Caco-2 (cell line): ENCODE measurements at regions not wholly inside any gene's neighbourhood (a gene's known extent, or its start where the extent isn't known, plus 50 kb on each side); places are given as distances from the start of the nearest gene placed in this dataset.
"Not testable (repeated sequence)": the region's sequence is repeated elsewhere in the genome, so short reads cannot be mapped to it uniquely, and the experiment has no call there.

ENCODE experiments used
- BruUV-seq: library from RNA; stranded (reverse); fragments of 400-500 nt; replicated peaks from 2 replicates; lab custom pipeline; 2021; lab: Mats Ljungman, UMichigan
- CTCF ChIA-PET: fragments of 300-600 bp; sonication (Branson Sonifier 250); formaldehyde crosslinking; loops from one replicate; lab custom pipeline; 2022; ENCODE audit warnings: antibody characterized with exemption; lab: Charles Lee
- POLR2A ChIA-PET: fragments of 300-600 bp; sonication (Branson Sonifier 250); formaldehyde crosslinking; loops from one replicate; lab custom pipeline; 2022; ENCODE audit warnings: antibody characterized with exemption; lab: Charles Lee
- DNase-seq, 2 experiments: peaks; one replicate each; pipeline versions ENCODE4 v3.0.0 to v3.0.0-alpha.2; 2020 to 2022
- H3K27me3 ChIP-seq: replicated peaks from 2 replicates; pipeline ENCODE4 v1.6.0; 2011; ENCODE audit warnings: low read length; ENCODE audit not compliant: control insufficient read depth, insufficient read depth
- H3K36me3 ChIP-seq: 2 replicates; pipeline ENCODE4 v1.5.1; 2011; ENCODE audit warnings: low read length; ENCODE audit not compliant: control insufficient read depth, insufficient read depth
- H3K4me1 ChIP-seq: fragments of 250-450 bp; sonication (Bioruptor Pico); 2 replicates; pipeline ENCODE4 v1.5.1; 2020; ENCODE audit warnings: mild to moderate bottlenecking
- H3K4me3 ChIP-seq: 2 replicates; pipeline ENCODE4 v1.5.1; 2011; ENCODE audit warnings: low read depth, mild to moderate bottlenecking, control low read depth, low read length
- H3K9me3 ChIP-seq: fragments of 250-450 bp; sonication (Bioruptor Pico); 2 replicates; pipeline ENCODE4 v1.5.1; 2020; ENCODE audit warnings: mild to moderate bottlenecking, moderate library complexity
- H3K27ac Mint-ChIP-seq: one replicate; pipeline ENCODE4 v1.8.0; 2022; ENCODE audit warnings: mixed read lengths; ENCODE audit not compliant: unreplicated experiment
- H3K27me3 Mint-ChIP-seq: one replicate; pipeline ENCODE4 v1.8.0; 2022; ENCODE audit warnings: mixed read lengths; ENCODE audit not compliant: insufficient read depth, unreplicated experiment
- H3K36me3 Mint-ChIP-seq: one replicate; pipeline ENCODE4 v1.8.0; 2022; ENCODE audit warnings: mild to moderate bottlenecking, mixed read lengths; ENCODE audit not compliant: insufficient read depth, unreplicated experiment
- H3K4me1 Mint-ChIP-seq: one replicate; pipeline ENCODE4 v1.8.0; 2022; ENCODE audit warnings: low read depth, mixed read lengths; ENCODE audit not compliant: unreplicated experiment
- H3K4me3 Mint-ChIP-seq: one replicate; pipeline ENCODE4 v1.8.0; 2022; ENCODE audit warnings: mild to moderate bottlenecking, moderate library complexity, mixed read lengths; ENCODE audit not compliant: unreplicated experiment
- H3K9me3 Mint-ChIP-seq: one replicate; pipeline ENCODE4 v1.8.0; 2022; ENCODE audit warnings: mixed read lengths; ENCODE audit not compliant: unreplicated experiment
- intact Hi-C: fragments of 100-400 bp; cut with micrococcal nuclease; formaldehyde crosslinking; loops from one replicate; pipeline ENCODE4 v1.10.0; 2022; ENCODE audit not compliant: unreplicated experiment
- TF ChIP-seq, protein P1 (sequence below), 2 experiments: fragments of 200-600 bp in 1 of 2; IDR thresholded peaks; 1 replicate in 1 of 2; 2 replicates in 1 of 2; pipeline versions ENCODE4 v1.5.1 to v1.8.0; 2011 to 2022; ENCODE audit warnings: antibody characterized with exemption in 1 of 2, control low read depth in 1 of 2, inconsistent platforms in 1 of 2, low read depth in 1 of 2, low read length in 1 of 2, mild to moderate bottlenecking in 1 of 2, moderate library complexity in 1 of 2; ENCODE audit not compliant: insufficient read depth in 1 of 2, severe bottlenecking in 1 of 2, unreplicated experiment in 1 of 2

DNA sequence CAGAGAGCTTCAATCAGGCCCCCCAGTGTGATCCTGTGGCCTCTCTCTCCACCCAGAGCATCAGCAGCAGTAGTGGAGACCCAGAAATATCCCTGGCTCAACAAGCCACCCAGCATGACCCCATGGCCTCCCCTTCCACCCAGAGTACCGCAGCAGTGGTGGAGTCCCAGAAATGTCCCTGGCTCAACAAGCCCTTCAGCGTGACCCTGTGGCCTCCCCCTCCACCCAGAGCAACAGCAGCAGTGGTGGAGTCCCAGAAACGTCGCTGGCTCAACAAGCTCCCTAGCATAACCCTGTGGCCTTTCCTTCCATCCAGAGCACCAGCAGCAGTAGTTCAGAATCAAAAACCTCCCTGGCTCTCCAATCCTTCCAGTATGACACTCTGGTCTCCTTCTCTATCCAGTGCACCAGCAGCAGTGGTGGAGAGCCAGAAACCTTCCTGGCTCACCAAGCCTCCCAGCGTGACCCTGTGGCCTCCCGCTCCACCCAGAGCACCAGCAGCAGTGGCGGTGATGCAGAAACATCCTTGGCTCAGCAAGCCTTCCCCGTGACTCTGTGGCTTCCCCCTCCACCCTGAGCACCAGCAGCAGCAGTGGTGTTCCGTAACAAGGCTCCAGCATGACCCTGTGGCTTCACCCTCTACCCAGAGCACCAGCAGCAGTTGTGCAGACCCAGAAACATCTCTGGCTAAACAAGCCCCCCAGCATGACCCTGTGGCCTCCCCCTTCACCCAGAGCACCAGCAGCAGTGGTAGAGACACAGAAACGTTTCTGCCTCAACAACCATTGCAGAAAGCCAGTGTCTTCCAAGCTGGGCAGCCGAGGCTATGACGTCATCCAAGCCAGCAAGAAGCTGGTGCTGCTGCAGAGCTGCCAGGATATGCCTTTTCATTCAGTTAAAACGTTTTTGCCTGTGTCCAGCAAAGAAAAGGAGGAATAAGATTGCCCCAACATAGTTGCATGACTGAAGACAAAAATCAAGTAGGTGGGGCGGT lies 61.3 kb upstream of the TAMM41 start:
- Mint-ChIP-seq H3K9me3 (no peaks in the 10 kb centered on the region), H3K27ac (no peak overlapping the region), H3K27me3 (peaks cover 19% of the 10 kb centered on the region), H3K36me3 (no peaks in the 10 kb centered on the region), H3K4me1 (no peaks in the 10 kb centered on the region), H3K4me3 (no peak overlapping the region)
- Histone ChIP-seq H3K4me3 (no peak overlapping the region), H3K9me3 (no peaks in the 10 kb centered on the region), H3K4me1 (no peaks in the 10 kb centered on the region), H3K27me3 (no peaks in the 10 kb centered on the region), H3K36me3 (no peaks in the 10 kb centered on the region)
- no peak for DNase-seq
- CTCF ChIA-PET: no interaction called here
- POLR2A ChIA-PET: interaction anchor here (0.6 kb wide), 1 partner anchor 902 kb away, joined by 5 read pairs; no protein-coding TSS in a partner anchor
- no TSS peak for BruUV-seq
- intact Hi-C loops: no loop called here
- TF ChIP-seq, protein P1, sequence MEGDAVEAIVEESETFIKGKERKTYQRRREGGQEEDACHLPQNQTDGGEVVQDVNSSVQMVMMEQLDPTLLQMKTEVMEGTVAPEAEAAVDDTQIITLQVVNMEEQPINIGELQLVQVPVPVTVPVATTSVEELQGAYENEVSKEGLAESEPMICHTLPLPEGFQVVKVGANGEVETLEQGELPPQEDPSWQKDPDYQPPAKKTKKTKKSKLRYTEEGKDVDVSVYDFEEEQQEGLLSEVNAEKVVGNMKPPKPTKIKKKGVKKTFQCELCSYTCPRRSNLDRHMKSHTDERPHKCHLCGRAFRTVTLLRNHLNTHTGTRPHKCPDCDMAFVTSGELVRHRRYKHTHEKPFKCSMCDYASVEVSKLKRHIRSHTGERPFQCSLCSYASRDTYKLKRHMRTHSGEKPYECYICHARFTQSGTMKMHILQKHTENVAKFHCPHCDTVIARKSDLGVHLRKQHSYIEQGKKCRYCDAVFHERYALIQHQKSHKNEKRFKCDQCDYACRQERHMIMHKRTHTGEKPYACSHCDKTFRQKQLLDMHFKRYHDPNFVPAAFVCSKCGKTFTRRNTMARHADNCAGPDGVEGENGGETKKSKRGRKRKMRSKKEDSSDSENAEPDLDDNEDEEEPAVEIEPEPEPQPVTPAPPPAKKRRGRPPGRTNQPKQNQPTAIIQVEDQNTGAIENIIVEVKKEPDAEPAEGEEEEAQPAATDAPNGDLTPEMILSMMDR (IDR thresholded peaks at IDR 0.05; ENCODE audit: insufficient read depth in 1 of 2, low read depth in 1 of 2, low read length in 1 of 2, severe bottlenecking in 1 of 2, unreplicated experiment in 1 of 2): no peak

DNA sequence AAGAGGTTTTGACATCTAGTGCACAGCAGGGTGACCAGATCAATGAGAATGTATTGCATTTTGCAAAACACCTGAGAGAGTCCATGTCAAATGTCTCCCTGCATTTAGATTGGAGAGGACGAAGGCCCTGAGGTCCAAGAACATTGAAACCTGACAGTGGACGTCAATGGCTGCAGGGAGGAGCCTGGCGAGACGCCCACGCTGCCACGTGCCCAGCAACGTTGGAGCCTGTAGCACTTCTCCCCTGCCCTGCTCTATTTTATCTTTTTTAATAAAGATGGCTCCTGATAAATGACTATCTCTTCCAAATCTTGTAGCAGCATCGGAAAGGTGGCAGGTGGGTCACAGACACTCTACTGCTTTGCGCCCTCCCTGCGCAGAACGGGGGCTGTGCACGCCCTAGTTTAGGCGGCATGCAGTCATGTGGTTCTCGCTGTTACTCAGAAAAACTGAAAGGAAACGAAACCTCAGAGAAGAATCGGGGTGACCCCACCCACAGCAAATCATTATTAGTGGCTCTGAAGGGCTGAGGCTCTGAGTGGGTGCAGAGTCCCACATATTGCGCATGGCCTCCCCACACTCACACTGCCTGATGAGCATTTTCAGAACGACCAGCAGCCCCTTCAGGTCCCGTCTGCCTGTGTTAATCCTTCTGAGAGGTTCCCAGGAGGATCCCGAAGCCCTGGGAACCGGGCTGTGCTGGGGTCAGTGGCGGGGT lies 62.5 kb upstream of the TAMM41 start:
- no peaks in the 10 kb centered on the region for H3K4me1 ChIP-seq
- no peak overlapping the region for H3K27ac Mint-ChIP-seq
- no peak for DNase-seq
- H3K4me1 Mint-ChIP-seq: no peaks in the 10 kb centered on the region
- peaks cover 17% of the 10 kb centered on the region for H3K27me3 Mint-ChIP-seq
- no peaks in the 10 kb centered on the region for H3K27me3 ChIP-seq
- ChIA-PET CTCF (no interaction called here), POLR2A (interaction anchor here (0.6 kb wide), 1 partner anchor 901 kb away, joined by 5 read pairs; no protein-coding TSS in a partner anchor)
- no peaks in the 10 kb centered on the region for H3K9me3 Mint-ChIP-seq
- no peak overlapping the region for H3K4me3 ChIP-seq
- BruUV-seq: no TSS peak
- intact Hi-C loops: no loop called here
- TF ChIP-seq, protein P1 (IDR thresholded peaks at IDR 0.05; ENCODE audit: insufficient read depth in 1 of 2, low read depth in 1 of 2, low read length in 1 of 2, severe bottlenecking in 1 of 2, unreplicated experiment in 1 of 2): no peak
- H3K36me3 ChIP-seq: no peaks in the 10 kb centered on the region
- no peaks in the 10 kb centered on the region for H3K9me3 ChIP-seq
- H3K4me3 Mint-ChIP-seq: no peak overlapping the region
- no peaks in the 10 kb centered on the region for H3K36me3 Mint-ChIP-seq

DNA sequence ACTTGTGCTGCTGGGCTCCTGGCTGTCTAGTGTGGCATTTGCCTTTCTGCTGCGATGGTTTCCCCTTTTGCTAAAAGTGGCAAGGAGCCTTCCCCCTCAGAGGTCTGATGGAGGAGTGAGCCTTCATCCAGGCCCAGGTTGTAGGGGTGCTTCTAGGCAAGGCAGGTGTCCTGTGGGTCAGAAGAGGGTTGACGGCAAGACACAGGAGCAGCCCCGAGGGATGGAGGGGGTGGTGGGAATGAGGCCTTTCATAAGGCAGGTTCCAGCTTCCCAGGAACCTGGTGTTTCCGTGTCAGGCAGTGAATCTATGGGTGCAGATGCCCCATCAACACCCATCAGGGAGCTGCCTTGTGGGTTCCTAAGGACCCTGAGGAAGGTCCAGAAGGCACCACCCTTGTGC lies 63.0 kb upstream of the TAMM41 start:
- TF ChIP-seq, protein P1 (IDR thresholded peaks at IDR 0.05; ENCODE audit: insufficient read depth in 1 of 2, low read depth in 1 of 2, low read length in 1 of 2, severe bottlenecking in 1 of 2, unreplicated experiment in 1 of 2): no peak
- Histone ChIP-seq H3K4me3 (no peak overlapping the region), H3K27me3 (no peaks in the 10 kb centered on the region), H3K36me3 (no peaks in the 10 kb centered on the region), H3K4me1 (no peaks in the 10 kb centered on the region), H3K9me3 (no peaks in the 10 kb centered on the region)
- BruUV-seq: no TSS peak
- H3K4me1 Mint-ChIP-seq: no peaks in the 10 kb centered on the region
- ChIA-PET POLR2A (no interaction called here), CTCF (no interaction called here)
- no peak for DNase-seq
- intact Hi-C loops: no loop called here
- no peaks in the 10 kb centered on the region for H3K36me3 Mint-ChIP-seq
- H3K27me3 Mint-ChIP-seq: peaks cover 17% of the 10 kb centered on the region
- H3K27ac Mint-ChIP-seq: no peak overlapping the region
- no peaks in the 10 kb centered on the region for H3K9me3 Mint-ChIP-seq
- no peak overlapping the region for H3K4me3 Mint-ChIP-seq

DNA sequence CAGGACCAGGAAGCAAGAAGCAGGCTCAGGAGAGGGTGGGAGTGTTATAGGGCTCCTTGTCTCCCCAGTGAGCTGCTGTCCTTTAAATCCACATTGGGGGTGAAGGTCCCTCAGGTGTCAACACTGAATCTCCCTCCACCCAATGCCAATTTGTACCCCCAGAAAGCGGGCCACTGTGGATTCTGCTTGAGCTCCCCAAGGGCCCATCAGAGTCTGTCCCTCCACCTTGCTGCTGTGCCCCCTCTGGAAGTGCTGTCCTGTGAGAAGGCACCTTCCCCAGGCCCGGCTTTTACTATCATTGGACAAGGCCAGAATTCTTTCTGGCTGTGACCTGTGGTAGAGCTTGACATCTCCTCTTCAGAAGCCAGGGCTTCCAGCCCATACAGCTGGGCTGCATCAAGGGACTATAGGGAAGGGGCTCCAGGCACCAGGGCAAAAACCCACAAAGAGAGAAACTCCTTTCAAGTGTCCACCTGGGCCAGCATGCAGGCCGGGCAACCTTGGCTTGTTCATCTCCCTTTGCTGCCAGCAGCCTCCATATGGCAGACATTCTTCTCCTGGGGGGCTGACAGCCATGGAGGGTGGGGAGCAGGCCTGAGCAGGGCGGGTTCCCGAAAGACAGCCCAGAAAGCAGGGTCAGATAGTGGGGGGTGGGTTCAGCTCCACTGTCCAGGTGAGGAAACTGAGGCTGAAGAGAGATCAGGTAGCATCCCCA lies 63.7 kb upstream of the TAMM41 start:
- H3K4me1 Mint-ChIP-seq, CTCF ChIA-PET, H3K9me3 Mint-ChIP-seq, H3K27me3 ChIP-seq, H3K4me3 Mint-ChIP-seq, H3K36me3 ChIP-seq, H3K4me1 ChIP-seq, H3K4me3 ChIP-seq, DNase-seq, POLR2A ChIA-PET, H3K9me3 ChIP-seq, intact Hi-C loops, H3K27ac Mint-ChIP-seq, BruUV-seq, H3K36me3 Mint-ChIP-seq: not testable (repeated sequence)
- peaks cover 17% of the 10 kb centered on the region for H3K27me3 Mint-ChIP-seq
